IMR-90 (cell line): ENCODE measurements at regions not wholly inside any gene's neighbourhood (a gene's known extent, or its start where the extent isn't known, plus 50 kb on each side); places are given as distances from the start of the nearest gene placed in this dataset.

Source experiments
- ATAC-seq: fragments of 200-7000 bp; cut with Tn5 transposase; 2 replicates; pipeline ENCODE4 v1.9.1; 2020; ENCODE audit warnings: low read depth, mild to moderate bottlenecking, moderate library complexity
- BruUV-seq: library from RNA; stranded (reverse); fragments of 400-500 nt; replicated peaks from 2 replicates; lab custom pipeline; 2021; lab: Mats Ljungman, UMichigan
- CTCF ChIA-PET: fragments of 300-600 bp; formaldehyde crosslinking; extraction: SDS; loops from one replicate; lab custom pipeline; 2021; ENCODE audit warnings: antibody characterized with exemption; lab: Yijun Ruan, JAX
- POLR2A ChIA-PET: fragments of 300-600 bp; sonication (Branson Sonifier 250); formaldehyde crosslinking; loops from one replicate; lab custom pipeline; 2022; ENCODE audit warnings: antibody characterized with exemption; ENCODE audit not compliant: unreplicated experiment; lab: Charles Lee
- DNase-seq: peaks from one replicate; pipeline ENCODE4 v3.0.0; 2013
- H2AFZ ChIP-seq: replicated peaks from 2 replicates; pipeline ENCODE3; 2013; ENCODE audit warnings: low read length, mild to moderate bottlenecking; ENCODE audit not compliant: poor library complexity
- H2AK5ac ChIP-seq: 2 replicates; pipeline ENCODE4 v1.6.1; 2013; ENCODE audit warnings: low read depth, low read length, inconsistent platforms
- H2AK9ac ChIP-seq: replicated peaks from 2 replicates; pipeline ENCODE3; 2013; ENCODE audit warnings: mild to moderate bottlenecking, low read depth, low read length, moderate library complexity; ENCODE audit not compliant: poor library complexity
- H2BK120ac ChIP-seq: 2 replicates; pipeline ENCODE4 v1.6.1; 2013; ENCODE audit warnings: low read depth, low read length, inconsistent platforms
- H2BK15ac ChIP-seq: 3 replicates; pipeline ENCODE4 v1.6.1; 2013; ENCODE audit warnings: low read depth, low read length, inconsistent platforms
- H2BK20ac ChIP-seq: 2 replicates; pipeline ENCODE4 v1.6.1; 2013; ENCODE audit warnings: low read depth, mild to moderate bottlenecking, inconsistent platforms, low read length, moderate library complexity
- H2BK5ac ChIP-seq: 2 replicates; pipeline ENCODE4 v1.6.1; 2013; ENCODE audit warnings: mild to moderate bottlenecking, low read depth, low read length, inconsistent platforms; ENCODE audit not compliant: poor library complexity, severe bottlenecking
- H3K14ac ChIP-seq: replicated peaks from 2 replicates; pipeline ENCODE4 v1.6.1; 2013; ENCODE audit warnings: low read depth, low read length, inconsistent platforms
- H3K18ac ChIP-seq: 2 replicates; pipeline ENCODE4 v1.6.1; 2013; ENCODE audit warnings: low read depth, low read length, control low read depth
- H3K23ac ChIP-seq: 2 replicates; pipeline ENCODE4 v1.6.1; 2013; ENCODE audit warnings: low read depth, low read length, inconsistent platforms
- H3K27ac ChIP-seq: 2 replicates; pipeline ENCODE4 v1.5.1; 2013; ENCODE audit warnings: mild to moderate bottlenecking, control low read depth, low read length; ENCODE audit not compliant: insufficient read depth
- H3K27me3 ChIP-seq: 2 replicates; pipeline ENCODE4 v1.6.1; 2013; ENCODE audit warnings: low read length; ENCODE audit not compliant: control insufficient read depth, insufficient read depth
- H3K36me3 ChIP-seq: 2 replicates; pipeline ENCODE4 v1.6.1; 2013; ENCODE audit warnings: low read length, mixed read lengths; ENCODE audit not compliant: control insufficient read depth, insufficient read depth
- H3K4ac ChIP-seq: 2 replicates; pipeline ENCODE4 v1.6.1; 2013; ENCODE audit warnings: low read depth, low read length, inconsistent platforms
- H3K4me1 ChIP-seq: 2 replicates; pipeline ENCODE4 v1.6.1; 2013; ENCODE audit warnings: low read length, mixed read lengths; ENCODE audit not compliant: control insufficient read depth, insufficient read depth
- H3K4me2 ChIP-seq: 2 replicates; pipeline ENCODE4 v1.6.1; 2013; ENCODE audit warnings: low read depth, mild to moderate bottlenecking, control low read depth, low read length, moderate library complexity
- H3K4me3 ChIP-seq: 2 replicates; pipeline ENCODE4 v1.5.1; 2013; ENCODE audit warnings: low read depth, mild to moderate bottlenecking, control low read depth, low read length, moderate library complexity; ENCODE audit not compliant: insufficient read depth
- H3K56ac ChIP-seq: 2 replicates; pipeline ENCODE4 v1.6.1; 2013; ENCODE audit warnings: low read length, inconsistent platforms; ENCODE audit not compliant: insufficient read depth; ENCODE audit errors: extremely low read depth
- H3K79me1 ChIP-seq, 2 experiments: 2 replicates each; pipeline ENCODE4 v1.6.1; 2013; ENCODE audit warnings: low read length in 2 of 2, inconsistent platforms in 1 of 2, low read depth in 1 of 2
- H3K9ac ChIP-seq: 2 replicates; pipeline ENCODE4 v1.6.1; 2013; ENCODE audit warnings: low read depth, low read length, control low read depth
- H3K9me1 ChIP-seq: 2 replicates; pipeline ENCODE4 v1.6.1; 2013; ENCODE audit warnings: low read length, inconsistent platforms; ENCODE audit not compliant: insufficient read depth
- H3K9me3 ChIP-seq: 2 replicates; pipeline ENCODE4 v1.6.1; 2013; ENCODE audit warnings: low read length; ENCODE audit not compliant: control insufficient read depth, insufficient read depth
- H4K20me1 ChIP-seq: 2 replicates; pipeline ENCODE4 v1.6.1; 2013; ENCODE audit warnings: low read length, inconsistent platforms; ENCODE audit not compliant: insufficient read depth
- H4K5ac ChIP-seq: 2 replicates; pipeline ENCODE4 v1.6.1; 2013; ENCODE audit warnings: mild to moderate bottlenecking, low read depth, low read length, control low read depth
- H4K8ac ChIP-seq, 2 experiments: 2 replicates each; pipeline ENCODE4 v1.6.1; 2013; ENCODE audit warnings: low read depth in 2 of 2, low read length in 2 of 2, control low read depth in 1 of 2, inconsistent platforms in 1 of 2
- H4K91ac ChIP-seq: 2 replicates; pipeline ENCODE4 v1.6.1; 2013; ENCODE audit warnings: low read depth, low read length, inconsistent platforms; ENCODE audit not compliant: insufficient read depth
- BHLHE40 ChIP-seq: fragments of 150-350 bp; IDR thresholded peaks from 2 replicates; pipeline ENCODE4 v1.6.1; 2016; ENCODE audit warnings: mild to moderate bottlenecking, low read depth, low read length
- CEBPB ChIP-seq: IDR thresholded peaks from 2 replicates; pipeline ENCODE4 v1.6.1; 2012; ENCODE audit warnings: low read depth, low read length, improper control_type of control experiment
- CHD1 ChIP-seq: IDR thresholded peaks from 2 replicates; pipeline ENCODE4 v1.6.1; 2012; ENCODE audit warnings: low read depth, low read length, improper control_type of control experiment
- CTCF ChIP-seq: conservative IDR thresholded peaks from 2 replicates; pipeline ENCODE4 v1.5.1; 2012; ENCODE audit warnings: mild to moderate bottlenecking, low read depth, low read length, improper control_type of control experiment
- ELK1 ChIP-seq: fragments of 150-350 bp; IDR thresholded peaks from 2 replicates; pipeline ENCODE4 v1.6.1; 2016; ENCODE audit warnings: low read depth, mild to moderate bottlenecking, low read length, moderate library complexity, borderline replicate concordance
- FOS ChIP-seq: fragments of 150-350 bp; IDR thresholded peaks from 2 replicates; pipeline ENCODE4 v1.6.1; 2016; ENCODE audit warnings: low read depth, low read length
- MAFK ChIP-seq: IDR thresholded peaks from 2 replicates; pipeline ENCODE4 v1.6.1; 2012; ENCODE audit warnings: low read depth, low read length, improper control_type of control experiment
- POLR2A ChIP-seq: IDR thresholded peaks from 2 replicates; pipeline ENCODE4 v1.6.1; 2012; ENCODE audit warnings: mild to moderate bottlenecking, low read depth, low read length
- RAD21 ChIP-seq: IDR thresholded peaks from 2 replicates; pipeline ENCODE4 v1.6.1; 2012; ENCODE audit warnings: low read length, improper control_type of control experiment
- RCOR1 ChIP-seq: IDR thresholded peaks from 2 replicates; pipeline ENCODE4 v1.6.1; 2012; ENCODE audit warnings: mild to moderate bottlenecking, low read length, improper control_type of control experiment; ENCODE audit not compliant: insufficient replicate concordance
- RFX5 ChIP-seq: IDR thresholded peaks from 2 replicates; pipeline ENCODE4 v1.8.0; 2012; ENCODE audit warnings: low read depth, mild to moderate bottlenecking, low read length, moderate library complexity
- SMC3 ChIP-seq: fragments of 150-350 bp; IDR thresholded peaks from 2 replicates; pipeline ENCODE4 v1.6.1; 2016; ENCODE audit warnings: low read depth, mild to moderate bottlenecking, antibody characterized with exemption, low read length, moderate library complexity
- WGBS, 2 experiments: methylation state at CpG; one replicate each; pipeline versions ENCODE4 v1.1.5 to v1.1.7; 2013; ENCODE audit warnings: missing lambda C conversion rate in 2 of 2; ENCODE audit not compliant: insufficient read length in 1 of 2; ENCODE audit errors: extremely low coverage in 2 of 2; 5-methylcytosine and 5-hydroxymethylcytosine counted together
- dilution Hi-C: fragments of 300-500 bp; cut with HindIII; formaldehyde crosslinking; loops from one replicate; pipeline ENCODE4 v1.14.3; 2018; ENCODE audit warnings: low sequenced_read_pairs; ENCODE audit not compliant: unreplicated experiment
- in situ Hi-C: fragments of 300-500 bp; cut with MboI; formaldehyde crosslinking; loops from 3 replicates; pipeline ENCODE4 v1.14.3; 2019; ENCODE audit warnings: low sequenced_read_pairs, inconsistent platforms, mixed read lengths
- intact Hi-C: fragments of 100-400 bp; cut with micrococcal nuclease; formaldehyde crosslinking; loops from 2 replicates; pipeline ENCODE4 v1.10.0; 2022

GRCh38 chr2:14513903-14514302, 118.6 kb upstream of the LRATD1 start:
- H4K91ac ChIP-seq: no peak overlapping the region
- intact Hi-C loops: loop anchor here (10.0 kb wide), 1 partner anchor 1061 kb away; no protein-coding TSS in a partner anchor
- no peak overlapping the region for H3K4me2 ChIP-seq
- H2AK9ac ChIP-seq: no peak overlapping the region
- DNase-seq (no peak), ATAC-seq (no peak)
- no peaks in the 10 kb centered on the region for H3K27me3 ChIP-seq
- no TSS peak for BruUV-seq
- dilution Hi-C loops: no loop called here
- H3K23ac ChIP-seq: no peak overlapping the region
- H3K9ac ChIP-seq: no peak overlapping the region
- ChIA-PET CTCF (no interaction called here), POLR2A (no interaction called here)
- peaks cover 2% of the 10 kb centered on the region for H3K4me1 ChIP-seq
- no peaks in the 10 kb centered on the region for H3K9me3 ChIP-seq
- peak overlapping the region; percentile 6; the same call in 1 of the 2 replicates for H2BK20ac ChIP-seq
- H3K9me1 ChIP-seq: no peaks in the 10 kb centered on the region
- H3K27ac ChIP-seq: no peak overlapping the region
- no peak overlapping the region for H2BK5ac ChIP-seq
- no peak overlapping the region for H3K14ac ChIP-seq
- no peak overlapping the region for H3K4me3 ChIP-seq
- peak overlapping the region; percentile 2 to 40; a peak in 1 of 4 replicates for H4K8ac ChIP-seq
- no peak overlapping the region for H2AK5ac ChIP-seq
- no peak overlapping the region for H3K56ac ChIP-seq
- in situ Hi-C loops: loop anchor here (25.0 kb wide), 1 partner anchor 1073 kb away; the partner anchor contains the start of gene DDX1
- WGBS, 2 experiments: no CpG with 5 or more reads among the region's 1 CpG
- peak overlapping the region; percentile 7 for H2BK120ac ChIP-seq
- no peaks in the 10 kb centered on the region for H3K36me3 ChIP-seq
- 0 out of 3 replicates have a peak overlapping the region, but pooled peaks have one; percentile 10 for H2BK15ac ChIP-seq
- H3K4ac ChIP-seq: no peak overlapping the region
- no peaks in the 10 kb centered on the region for H4K20me1 ChIP-seq
- no peak overlapping the region for H2AFZ ChIP-seq
- H4K5ac ChIP-seq: no peak overlapping the region
- TF ChIP-seq RFX5 (no peak), RAD21 (no peak), CTCF (no peak), MAFK (no peak), CHD1 (no peak), FOS (no peak), CEBPB (no peak), SMC3 (no peak), POLR2A (no peak), BHLHE40 (no peak), RCOR1 (no peak), ELK1 (no peak)
- H3K18ac ChIP-seq: no peak overlapping the region; the same call in 1 of the 2 replicates
- H3K79me1 ChIP-seq: no peaks in the 10 kb centered on the region
